CD14-positive monocyte (primary cell): ENCODE measurements at regions not wholly inside any gene's neighbourhood (a gene's known extent, or its start where the extent isn't known, plus 50 kb on each side); places are given as distances from the start of the nearest gene placed in this dataset.

ENCODE experiments used
- DNase-seq, 3 donors: peaks; one replicate each; pipeline ENCODE4 v3.0.0-alpha.2; 2011 to 2022
- H2AFZ ChIP-seq: 2 replicates; pipeline ENCODE4 v1.6.0; 2012; ENCODE audit warnings: mild to moderate bottlenecking, low read depth, low read length, inconsistent platforms; ENCODE audit not compliant: insufficient read depth, poor library complexity, severe bottlenecking
- H3K27ac ChIP-seq, 2 donors: 1 replicate in 1 of 2; 2 replicates in 1 of 2; pipeline ENCODE4 v1.5.1; 2012 to 2013; ENCODE audit warnings: low read length in 2 of 2, control low read depth in 1 of 2, inconsistent platforms in 1 of 2, low read depth in 1 of 2, mild to moderate bottlenecking in 1 of 2
- H3K27me3 ChIP-seq, 2 donors: one replicate each; pipeline versions ENCODE4 v1.6.0 to v1.6.1; 2011 to 2013; ENCODE audit warnings: low read length in 2 of 2; ENCODE audit not compliant: control insufficient read depth in 2 of 2, insufficient read depth in 2 of 2
- H3K36me3 ChIP-seq, 2 donors: replicated peaks in 1 of 2; 1 replicate in 1 of 2; 2 replicates in 1 of 2; pipeline versions ENCODE4 v1.5.1 to v1.6.1; 2012 to 2013; ENCODE audit warnings: low read length in 2 of 2, control low read depth in 1 of 2, inconsistent platforms in 1 of 2, mild to moderate bottlenecking in 1 of 2; ENCODE audit not compliant: insufficient read depth in 2 of 2, control insufficient read depth in 1 of 2
- H3K4me1 ChIP-seq, 2 donors: 1 replicate in 1 of 2; 2 replicates in 1 of 2; pipeline versions ENCODE4 v1.5.1 to v1.6.1; 2012 to 2013; ENCODE audit warnings: low read length in 2 of 2, control low read depth in 1 of 2, inconsistent platforms in 1 of 2, mild to moderate bottlenecking in 1 of 2, moderate library complexity in 1 of 2; ENCODE audit not compliant: insufficient read depth in 2 of 2, control insufficient read depth in 1 of 2
- H3K4me2 ChIP-seq: replicated peaks from 2 replicates; pipeline ENCODE3; 2012; ENCODE audit warnings: low read length, moderate library complexity, mild to moderate bottlenecking; ENCODE audit not compliant: poor library complexity, severe bottlenecking; ENCODE audit errors: extremely low read depth
- H3K4me3 ChIP-seq, 3 experiments: fragments of 200-600 bp in 1 of 3; sonication (generic) in 1 of 3; replicated peaks in 1 of 3; 1 replicate in 2 of 3; 2 replicates in 1 of 3; pipeline ENCODE4 v1.5.1; 2011 to 2013; ENCODE audit warnings: low read length in 3 of 3, mild to moderate bottlenecking in 3 of 3, control low read depth in 2 of 3, low read depth in 2 of 3, inconsistent platforms in 1 of 3, moderate library complexity in 1 of 3
- H3K79me2 ChIP-seq: 2 replicates; pipeline ENCODE4 v1.6.0; 2012; ENCODE audit warnings: mild to moderate bottlenecking, control low read depth, inconsistent platforms, low read length, moderate library complexity; ENCODE audit not compliant: insufficient read depth
- H3K9ac ChIP-seq: 2 replicates; pipeline ENCODE4 v1.6.0; 2017; ENCODE audit warnings: low read length, mild to moderate bottlenecking; ENCODE audit not compliant: insufficient read depth, poor library complexity, severe bottlenecking
- H3K9me3 ChIP-seq, 2 donors: replicated peaks in 1 of 2; 1 replicate in 1 of 2; 2 replicates in 1 of 2; pipeline versions ENCODE4 v1.5.1 to v1.6.1; 2012 to 2013; ENCODE audit warnings: low read length in 2 of 2, control low read depth in 1 of 2; ENCODE audit not compliant: control insufficient read depth in 1 of 2, insufficient read depth in 1 of 2
- H4K20me1 ChIP-seq: 2 replicates; pipeline ENCODE4 v1.6.0; 2012; ENCODE audit warnings: mild to moderate bottlenecking, low read length, control low read depth, moderate library complexity; ENCODE audit not compliant: insufficient read depth
- H3K27ac Mint-ChIP-seq, 7 donors: one replicate each; pipeline ENCODE4 v1.8.0; 2020; ENCODE audit warnings: mild to moderate bottlenecking in 7 of 7, mixed read lengths in 7 of 7, moderate library complexity in 6 of 7, inconsistent platforms in 2 of 7
- H3K27me3 Mint-ChIP-seq, 3 donors: one replicate each; pipeline ENCODE4 v1.8.0; 2021 to 2022; ENCODE audit warnings: low read depth in 3 of 3, mild to moderate bottlenecking in 3 of 3, mixed read lengths in 3 of 3, moderate library complexity in 3 of 3, inconsistent platforms in 1 of 3
- H3K36me3 Mint-ChIP-seq, 2 donors: one replicate each; pipeline ENCODE4 v1.8.0; 2020; ENCODE audit warnings: mixed read lengths in 2 of 2, inconsistent platforms in 1 of 2, mild to moderate bottlenecking in 1 of 2
- H3K4me1 Mint-ChIP-seq: one replicate; pipeline ENCODE4 v1.8.0; 2020; ENCODE audit warnings: mild to moderate bottlenecking, mixed read lengths
- H3K4me3 Mint-ChIP-seq, 2 donors: one replicate each; pipeline ENCODE4 v1.8.0; 2020; ENCODE audit warnings: mild to moderate bottlenecking in 2 of 2, mixed read lengths in 2 of 2, moderate library complexity in 1 of 2
- H3K9me3 Mint-ChIP-seq, 7 donors: one replicate each; pipeline ENCODE4 v1.8.0; 2020 to 2022; ENCODE audit warnings: mixed read lengths in 7 of 7, mild to moderate bottlenecking in 6 of 7, moderate library complexity in 6 of 7, inconsistent platforms in 2 of 7
- CTCF ChIP-seq: fragments of 200-600 bp; IDR thresholded peaks from one replicate; pipeline ENCODE4 v1.8.0; 2022; ENCODE audit warnings: antibody characterized with exemption, mild to moderate bottlenecking
- WGBS: methylation state at CpG from one replicate; pipeline ENCODE4 v1.1.5; 2013; ENCODE audit warnings: missing lambda C conversion rate; ENCODE audit not compliant: insufficient coverage; 5-methylcytosine and 5-hydroxymethylcytosine counted together
- intact Hi-C, 2 donors: fragments of 100-400 bp; cut with micrococcal nuclease; formaldehyde crosslinking; loops; one replicate each; pipeline versions ENCODE4 v1.15.0 to v1.15.1; 2023

DNA sequence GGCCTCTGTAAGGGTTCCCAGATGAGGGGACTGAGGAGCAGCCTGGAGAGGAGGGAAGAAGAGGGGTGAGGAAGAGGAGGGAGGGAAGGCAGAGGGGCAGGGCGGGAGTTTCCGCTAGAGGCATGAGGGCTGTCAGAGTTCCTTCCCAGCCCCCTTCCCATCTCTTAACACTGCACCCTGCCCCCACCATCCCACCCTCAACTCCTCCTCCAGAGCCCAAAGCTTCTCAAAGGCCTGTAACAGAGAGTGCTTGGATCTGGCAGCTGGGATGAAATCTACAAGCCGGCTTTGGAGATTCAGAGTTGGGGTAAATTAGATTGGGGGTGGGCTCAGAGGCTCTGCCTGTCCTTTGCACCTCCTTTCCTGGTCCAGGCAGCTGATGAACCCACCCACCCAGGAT is 57.3 kb upstream of the DLX4 start:
- H3K4me3 Mint-ChIP-seq: peak overlapping the region in 1 of 2 donors; percentile 28
- H3K36me3 Mint-ChIP-seq: peaks cover 0 to 4% of the 10 kb centered on the region in 2 donors
- Histone ChIP-seq H3K79me2 (no peaks in the 10 kb centered on the region), H3K4me2 (no peak overlapping the region), H3K9me3 (peaks cover 0 to 10% of the 10 kb centered on the region in 2 donors), H3K4me1 (peaks cover 3 to 4% of the 10 kb centered on the region in 2 donors), H3K36me3 (no peaks in the 10 kb centered on the region), H3K27ac (no peak overlapping the region), H2AFZ (no peak overlapping the region), H3K4me3 (no peak overlapping the region), H3K9ac (no peak overlapping the region), H3K27me3 (peaks cover 25 to 82% of the 10 kb centered on the region in 2 donors), H4K20me1 (no peaks in the 10 kb centered on the region)
- peaks cover 81 to 97% (median 91%) of the 10 kb centered on the region in 3 donors for H3K27me3 Mint-ChIP-seq
- no CpG with 5 or more reads among the region's 3 CpGs for WGBS
- H3K9me3 Mint-ChIP-seq: peaks cover 0 to 25% (median 8%) of the 10 kb centered on the region in 7 donors
- TF ChIP-seq CTCF: no peak
- intact Hi-C loops: no loop called here
- peaks cover 6% of the 10 kb centered on the region for H3K4me1 Mint-ChIP-seq
- no peak for DNase-seq
- H3K27ac Mint-ChIP-seq: no peak overlapping the region

- Histone ChIP-seq H4K20me1 (no peaks in the 10 kb centered on the region), H3K27me3 (peaks cover 25 to 65% of the 10 kb centered on the region in 2 donors), H3K9ac (no peak overlapping the region), H3K4me1 (peaks cover 6 to 12% of the 10 kb centered on the region in 2 donors), H3K9me3 (peaks cover 0 to 10% of the 10 kb centered on the region in 2 donors), H3K36me3 (no peaks in the 10 kb centered on the region), H3K4me2 (no peak overlapping the region), H3K4me3 (no peak overlapping the region), H3K27ac (no peak overlapping the region), H3K79me2 (no peaks in the 10 kb centered on the region), H2AFZ (no peak overlapping the region)
- Mint-ChIP-seq H3K4me3 (no peak overlapping the region), H3K9me3 (peaks cover 0 to 25% (median 7%) of the 10 kb centered on the region in 7 donors), H3K36me3 (peaks cover 0 to 4% of the 10 kb centered on the region in 2 donors), H3K4me1 (peaks cover 14% of the 10 kb centered on the region), H3K27ac (no peak overlapping the region), H3K27me3 (peaks cover 71 to 87% (median 77%) of the 10 kb centered on the region in 3 donors)
- intact Hi-C loops: no loop called here
- TF ChIP-seq CTCF: no peak
- no peak for DNase-seq
- 96% methylated on average over 7 of the region's 11 CpGs for WGBS
Measured at GRCh38 chr17:49913226-49914095, 55.5 kb upstream of the DLX4 start.
